MM.1S (cell line): ENCODE measurements at regions not wholly inside any gene's neighbourhood (a gene's known extent, or its start where the extent isn't known, plus 50 kb on each side); places are given as distances from the start of the nearest gene placed in this dataset.

Experiments
- DNase-seq: peaks from one replicate; pipeline ENCODE4 v3.0.0-alpha.2; 2015
- H2AFZ ChIP-seq: fragments of 300-600 bp; sonication (generic); 2 replicates; pipeline ENCODE4 v1.6.0; 2016; ENCODE audit warnings: antibody characterized with exemption, low read length
- H3F3A ChIP-seq: fragments of 300-600 bp; sonication (generic); 2 replicates; pipeline ENCODE4 v1.6.1; 2016; ENCODE audit warnings: mild to moderate bottlenecking, antibody characterized with exemption, low read length, moderate library complexity, mixed read lengths; ENCODE audit not compliant: insufficient read depth
- H3K27ac ChIP-seq: fragments of 300-600 bp; sonication (generic); 2 replicates; pipeline ENCODE4 v1.5.1; 2016; ENCODE audit warnings: mild to moderate bottlenecking, low read length
- H3K27me3 ChIP-seq: fragments of 300-600 bp; sonication (generic); replicated peaks from 2 replicates; pipeline ENCODE4 v1.6.0; 2016; ENCODE audit warnings: low read length; ENCODE audit not compliant: insufficient read depth
- H3K36me3 ChIP-seq: fragments of 300-600 bp; sonication (generic); replicated peaks from 2 replicates; pipeline ENCODE4 v1.6.1; 2016; ENCODE audit warnings: mild to moderate bottlenecking, low read length, mixed read lengths; ENCODE audit not compliant: insufficient read depth
- H3K4me1 ChIP-seq: fragments of 300-600 bp; sonication (generic); 2 replicates; pipeline ENCODE4 v1.6.1; 2016; ENCODE audit warnings: low read length, mixed read lengths
- H3K4me2 ChIP-seq: fragments of 300-600 bp; sonication (generic); 2 replicates; pipeline ENCODE4 v1.6.0; 2016; ENCODE audit warnings: low read depth, low read length
- H3K4me3 ChIP-seq: fragments of 300-600 bp; sonication (generic); 2 replicates; pipeline ENCODE4 v1.5.1; 2016; ENCODE audit warnings: low read length, mixed read lengths
- H3K79me2 ChIP-seq: fragments of 300-600 bp; sonication (generic); 2 replicates; pipeline ENCODE4 v1.6.1; 2016; ENCODE audit warnings: mixed run types, low read length, mixed read lengths
- H3K9ac ChIP-seq: fragments of 300-600 bp; sonication (generic); 2 replicates; pipeline ENCODE4 v1.6.1; 2016; ENCODE audit warnings: low read length, mixed read lengths
- H3K9me2 ChIP-seq: fragments of 300-600 bp; sonication (generic); replicated peaks from 2 replicates; pipeline ENCODE4 v1.6.1; 2016; ENCODE audit warnings: mild to moderate bottlenecking, low read length, mixed read lengths; ENCODE audit not compliant: insufficient read depth
- H3K9me3 ChIP-seq: fragments of 300-600 bp; sonication (generic); replicated peaks from 2 replicates; pipeline ENCODE4 v1.6.1; 2016; ENCODE audit warnings: mild to moderate bottlenecking, low read length, mixed read lengths; ENCODE audit not compliant: insufficient read depth
- H4K20me1 ChIP-seq: fragments of 300-600 bp; sonication (generic); 2 replicates; pipeline ENCODE4 v1.6.1; 2016; ENCODE audit warnings: mild to moderate bottlenecking, low read length, moderate library complexity, mixed read lengths; ENCODE audit not compliant: insufficient read depth
- CTCF ChIP-seq: fragments of 300-600 bp; sonication (generic); IDR thresholded peaks from 2 replicates; pipeline ENCODE4 v1.5.1; 2016; ENCODE audit warnings: antibody characterized with exemption, low read length, mixed read lengths
- EZH2 ChIP-seq: fragments of 300-600 bp; sonication (generic); optimal IDR thresholded peaks from 2 replicates; pipeline ENCODE3; 2017; ENCODE audit warnings: low read depth, mild to moderate bottlenecking, antibody characterized with exemption, low read length, mixed read lengths
- EZH2phosphoT487 ChIP-seq: fragments of 300-600 bp; sonication (generic); IDR thresholded peaks from 2 replicates; pipeline ENCODE4 v1.6.1; 2018; ENCODE audit warnings: antibody characterized with exemption, low read length

GRCh38 chr14:82915381-82915780, 1381.7 kb upstream of the SEL1L start:
- Histone ChIP-seq H3K9ac (no peak overlapping the region), H4K20me1 (no peaks in the 10 kb centered on the region), H3K9me3 (no peaks in the 10 kb centered on the region), H3K9me2 (no peaks in the 10 kb centered on the region), H3K27me3 (no peaks in the 10 kb centered on the region), H3K36me3 (no peaks in the 10 kb centered on the region), H3K79me2 (no peaks in the 10 kb centered on the region), H3K4me2 (no peak overlapping the region), H2AFZ (no peak overlapping the region), H3K4me1 (no peaks in the 10 kb centered on the region), H3F3A (no peaks in the 10 kb centered on the region), H3K27ac (no peak overlapping the region), H3K4me3 (no peak overlapping the region)
- no peak for TF ChIP-seq EZH2
- TF ChIP-seq EZH2phosphoT487: no peak
- TF ChIP-seq CTCF: no peak
- no peak for DNase-seq

GRCh38 chr14:82935691-82936090, 1402.0 kb upstream of the SEL1L start:
- Histone ChIP-seq H3K4me3 (no peak overlapping the region), H3K4me2 (no peak overlapping the region), H3K27me3 (no peaks in the 10 kb centered on the region), H3K27ac (no peak overlapping the region), H3K4me1 (no peaks in the 10 kb centered on the region), H3K9me2 (no peaks in the 10 kb centered on the region), H3K9me3 (no peaks in the 10 kb centered on the region), H3K36me3 (no peaks in the 10 kb centered on the region), H2AFZ (no peak overlapping the region), H3K79me2 (no peaks in the 10 kb centered on the region), H4K20me1 (no peaks in the 10 kb centered on the region), H3F3A (no peaks in the 10 kb centered on the region), H3K9ac (no peak overlapping the region)
- TF ChIP-seq CTCF (no peak), EZH2phosphoT487 (no peak), EZH2 (no peak)
- no peak for DNase-seq

- Histone ChIP-seq H3K4me2 (no peak overlapping the region), H4K20me1 (no peaks in the 10 kb centered on the region), H3K27me3 (no peaks in the 10 kb centered on the region), H3K79me2 (no peaks in the 10 kb centered on the region), H3K4me3 (no peak overlapping the region), H3K9ac (no peak overlapping the region), H3F3A (no peaks in the 10 kb centered on the region), H3K27ac (no peak overlapping the region), H3K4me1 (no peaks in the 10 kb centered on the region), H3K9me3 (no peaks in the 10 kb centered on the region), H2AFZ (no peak overlapping the region), H3K36me3 (no peaks in the 10 kb centered on the region), H3K9me2 (no peaks in the 10 kb centered on the region)
- DNase-seq: no peak
- TF ChIP-seq CTCF: no peak
- no peak for TF ChIP-seq EZH2
- TF ChIP-seq EZH2phosphoT487: no peak
Measured at GRCh38 chr14:82951171-82951570, 1417.5 kb upstream of the SEL1L start.

GRCh38 chr14:82963756-82964155, 1430.1 kb upstream of the SEL1L start:
- no peak overlapping the region for H2AFZ ChIP-seq
- H3K4me2 ChIP-seq: no peak overlapping the region
- no peak for DNase-seq
- TF ChIP-seq EZH2phosphoT487 (no peak), CTCF (no peak), EZH2 (no peak)
- H3K4me3 ChIP-seq: no peak overlapping the region
- no peaks in the 10 kb centered on the region for H3K4me1 ChIP-seq
- H3K27me3 ChIP-seq: no peaks in the 10 kb centered on the region
- H3K79me2 ChIP-seq: no peaks in the 10 kb centered on the region
- no peak overlapping the region for H3K9ac ChIP-seq
- H3K27ac ChIP-seq: no peak overlapping the region
- H3F3A ChIP-seq: no peaks in the 10 kb centered on the region
- H3K36me3 ChIP-seq: no peaks in the 10 kb centered on the region
- no peaks in the 10 kb centered on the region for H4K20me1 ChIP-seq
- H3K9me3 ChIP-seq: no peaks in the 10 kb centered on the region
- no peaks in the 10 kb centered on the region for H3K9me2 ChIP-seq
